HepG2 (cell line): ENCODE measurements at regions not wholly inside any gene's neighbourhood (a gene's known extent, or its start where the extent isn't known, plus 50 kb on each side); places are given as distances from the start of the nearest gene placed in this dataset.

Experiments
- AHR ChIP-seq: IDR thresholded peaks from 2 replicates; pipeline ENCODE4 v1.6.1; 2018; ENCODE audit warnings: missing genetic modification reagents, missing compliant biosample characterization
- ARNTL ChIP-seq: sonication (generic); formaldehyde crosslinking; IDR thresholded peaks from 2 replicates; pipeline ENCODE4 v1.4.0; 2020; ENCODE audit warnings: mild to moderate bottlenecking, missing genetic modification reagents
- DPF2 ChIP-seq: sonication (generic); formaldehyde crosslinking; IDR thresholded peaks from 2 replicates; pipeline ENCODE4 v1.4.0; 2020; ENCODE audit warnings: mild to moderate bottlenecking, low read depth, missing genetic modification reagents, borderline replicate concordance
- GZF1 ChIP-seq: sonication (generic); formaldehyde crosslinking; IDR thresholded peaks from 2 replicates; pipeline ENCODE4 v1.5.1; 2020; ENCODE audit warnings: mild to moderate bottlenecking, missing genetic modification reagents
- MIER2 ChIP-seq: IDR thresholded peaks from 2 replicates; pipeline ENCODE4 v1.6.1; 2016; ENCODE audit warnings: missing biosample characterization, missing genetic modification reagents
- MTF2 ChIP-seq: sonication (generic); formaldehyde crosslinking; IDR thresholded peaks from 2 replicates; pipeline ENCODE4 v1.5.0; 2020; ENCODE audit warnings: missing genetic modification reagents, borderline replicate concordance
- PHF20 ChIP-seq: sonication (generic); formaldehyde crosslinking; IDR thresholded peaks from 2 replicates; pipeline ENCODE4 v1.5.0; 2020; ENCODE audit warnings: mild to moderate bottlenecking, missing genetic modification reagents
- POLR2AphosphoS5 ChIP-seq: IDR thresholded peaks from 2 replicates; pipeline ENCODE4 v1.6.1; 2012; ENCODE audit warnings: low read depth, low read length
- ZFP62 ChIP-seq: sonication (generic); formaldehyde crosslinking; IDR thresholded peaks from 2 replicates; pipeline ENCODE4 v1.4.0; 2020; ENCODE audit warnings: missing genetic modification reagents
- ZNF33B ChIP-seq: sonication (generic); formaldehyde crosslinking; IDR thresholded peaks from 2 replicates; pipeline ENCODE4 v1.5.1; 2020; ENCODE audit warnings: mild to moderate bottlenecking, missing genetic modification reagents
- ZNF850 ChIP-seq: sonication (generic); formaldehyde crosslinking; conservative IDR thresholded peaks from 2 replicates; pipeline ENCODE4 v1.9.0; 2021; ENCODE audit warnings: mild to moderate bottlenecking, missing genetic modification reagents
- ZSCAN12 ChIP-seq: sonication (generic); formaldehyde crosslinking; IDR thresholded peaks from 2 replicates; pipeline ENCODE4 v1.9.0; 2021; ENCODE audit warnings: mild to moderate bottlenecking, missing genetic modification reagents
- TF ChIP-seq, protein P1 (sequence below): sonication (generic); formaldehyde crosslinking; IDR thresholded peaks from 2 replicates; pipeline ENCODE4 v1.4.0; 2020; ENCODE audit warnings: missing genetic modification reagents
- TF ChIP-seq, protein P2 (sequence below): sonication (generic); formaldehyde crosslinking; IDR thresholded peaks from 2 replicates; pipeline ENCODE4 v1.8.0; 2022; ENCODE audit warnings: low read depth, missing genetic modification reagents
- TF ChIP-seq, protein P3 (sequence below): sonication (generic); formaldehyde crosslinking; IDR thresholded peaks from 2 replicates; pipeline ENCODE4 v1.8.0; 2022; ENCODE audit warnings: missing genetic modification reagents, low read depth, mild to moderate bottlenecking, borderline replicate concordance
- TF ChIP-seq, protein P4 (sequence below): sonication (generic); formaldehyde crosslinking; IDR thresholded peaks from 2 replicates; pipeline ENCODE4 v1.8.0; 2022; ENCODE audit warnings: missing genetic modification reagents, mild to moderate bottlenecking, moderate library complexity, borderline replicate concordance
- TF ChIP-seq, protein P5 (sequence below): sonication (generic); formaldehyde crosslinking; IDR thresholded peaks from 2 replicates; pipeline ENCODE4 v1.5.0; 2020; ENCODE audit warnings: missing genetic modification reagents
- TF ChIP-seq, protein P6 (sequence below), 2 experiments: sonication (generic) in 1 of 2; formaldehyde crosslinking in 1 of 2; IDR thresholded peaks; 2 replicates each; pipeline versions ENCODE4 v1.4.0 to v1.6.1; 2016 to 2020; ENCODE audit warnings: borderline replicate concordance in 1 of 2, low read depth in 1 of 2, mild to moderate bottlenecking in 1 of 2, missing genetic modification reagents in 1 of 2

DNA sequence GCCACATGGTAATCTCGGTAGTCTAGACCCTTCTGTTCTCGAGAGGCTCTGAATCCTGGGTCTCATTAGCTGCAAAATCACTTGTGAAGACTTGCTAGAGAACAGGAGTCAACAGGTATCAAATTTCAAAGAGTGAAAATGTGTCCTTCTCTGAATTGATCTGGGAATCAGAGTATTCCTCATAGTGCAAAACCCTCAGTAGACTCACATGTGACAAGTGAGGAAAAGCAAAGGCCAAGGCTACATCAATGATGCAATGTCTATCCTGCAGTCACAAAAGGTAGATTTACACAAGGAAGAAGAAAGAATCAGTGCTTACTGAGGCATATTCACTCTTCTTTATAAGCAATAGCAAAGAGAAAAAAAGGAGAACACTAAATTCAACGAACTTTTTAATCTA lies 1220.0 kb upstream of the GJE1 start (continued):
- TF ChIP-seq, protein P1, sequence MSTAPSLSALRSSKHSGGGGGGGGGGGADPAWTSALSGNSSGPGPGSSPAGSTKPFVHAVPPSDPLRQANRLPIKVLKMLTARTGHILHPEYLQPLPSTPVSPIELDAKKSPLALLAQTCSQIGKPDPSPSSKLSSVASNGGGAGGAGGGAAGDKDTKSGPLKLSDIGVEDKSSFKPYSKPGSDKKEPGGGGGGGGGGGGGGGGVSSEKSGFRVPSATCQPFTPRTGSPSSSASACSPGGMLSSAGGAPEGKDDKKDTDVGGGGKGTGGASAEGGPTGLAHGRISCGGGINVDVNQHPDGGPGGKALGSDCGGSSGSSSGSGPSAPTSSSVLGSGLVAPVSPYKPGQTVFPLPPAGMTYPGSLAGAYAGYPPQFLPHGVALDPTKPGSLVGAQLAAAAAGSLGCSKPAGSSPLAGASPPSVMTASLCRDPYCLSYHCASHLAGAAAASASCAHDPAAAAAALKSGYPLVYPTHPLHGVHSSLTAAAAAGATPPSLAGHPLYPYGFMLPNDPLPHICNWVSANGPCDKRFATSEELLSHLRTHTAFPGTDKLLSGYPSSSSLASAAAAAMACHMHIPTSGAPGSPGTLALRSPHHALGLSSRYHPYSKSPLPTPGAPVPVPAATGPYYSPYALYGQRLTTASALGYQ (CRISPR knock-in tag): no peak
- TF ChIP-seq PHF20 (CRISPR knock-in tag): no peak
- no peak for TF ChIP-seq ZSCAN12 (CRISPR knock-in tag)
- TF ChIP-seq, protein P2, sequence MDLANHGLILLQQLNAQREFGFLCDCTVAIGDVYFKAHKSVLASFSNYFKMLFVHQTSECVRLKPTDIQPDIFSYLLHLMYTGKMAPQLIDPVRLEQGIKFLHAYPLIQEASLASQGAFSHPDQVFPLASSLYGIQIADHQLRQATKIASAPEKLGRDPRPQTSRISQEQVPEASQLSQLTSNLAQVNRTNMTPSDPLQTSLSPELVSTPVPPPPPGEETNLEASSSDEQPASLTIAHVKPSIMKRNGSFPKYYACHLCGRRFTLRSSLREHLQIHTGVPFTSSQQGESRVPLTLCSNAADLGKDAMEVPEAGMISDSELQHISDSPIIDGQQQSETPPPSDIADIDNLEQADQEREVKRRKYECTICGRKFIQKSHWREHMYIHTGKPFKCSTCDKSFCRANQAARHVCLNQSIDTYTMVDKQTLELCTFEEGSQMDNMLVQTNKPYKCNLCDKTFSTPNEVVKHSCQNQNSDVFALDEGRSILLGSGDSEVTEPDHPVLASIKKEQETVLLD (CRISPR knock-in tag): no peak
- no peak for TF ChIP-seq ZNF33B
- TF ChIP-seq ARNTL (CRISPR knock-in tag): 0 out of 2 replicates have a peak, but pooled peaks have one; percentile 62
- TF ChIP-seq, protein P3, sequence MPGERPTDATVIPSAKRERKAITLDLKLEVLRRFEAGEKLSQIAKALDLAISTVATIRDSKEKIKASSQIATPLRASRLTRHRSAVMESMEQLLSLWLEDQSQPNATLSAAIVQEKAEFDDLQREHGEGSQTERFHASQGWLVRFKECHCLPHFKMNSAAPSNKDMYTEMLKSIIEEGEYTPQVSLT (CRISPR knock-in tag): no peak
- TF ChIP-seq, protein P4, sequence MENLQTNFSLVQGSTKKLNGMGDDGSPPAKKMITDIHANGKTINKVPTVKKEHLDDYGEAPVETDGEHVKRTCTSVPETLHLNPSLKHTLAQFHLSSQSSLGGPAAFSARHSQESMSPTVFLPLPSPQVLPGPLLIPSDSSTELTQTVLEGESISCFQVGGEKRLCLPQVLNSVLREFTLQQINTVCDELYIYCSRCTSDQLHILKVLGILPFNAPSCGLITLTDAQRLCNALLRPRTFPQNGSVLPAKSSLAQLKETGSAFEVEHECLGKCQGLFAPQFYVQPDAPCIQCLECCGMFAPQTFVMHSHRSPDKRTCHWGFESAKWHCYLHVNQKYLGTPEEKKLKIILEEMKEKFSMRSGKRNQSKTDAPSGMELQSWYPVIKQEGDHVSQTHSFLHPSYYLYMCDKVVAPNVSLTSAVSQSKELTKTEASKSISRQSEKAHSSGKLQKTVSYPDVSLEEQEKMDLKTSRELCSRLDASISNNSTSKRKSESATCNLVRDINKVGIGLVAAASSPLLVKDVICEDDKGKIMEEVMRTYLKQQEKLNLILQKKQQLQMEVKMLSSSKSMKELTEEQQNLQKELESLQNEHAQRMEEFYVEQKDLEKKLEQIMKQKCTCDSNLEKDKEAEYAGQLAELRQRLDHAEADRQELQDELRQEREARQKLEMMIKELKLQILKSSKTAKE (CRISPR knock-in tag): no peak
- TF ChIP-seq POLR2AphosphoS5: no peak
- no peak for TF ChIP-seq MTF2 (CRISPR knock-in tag)
- TF ChIP-seq ZFP62: no peak
- TF ChIP-seq, protein P5, sequence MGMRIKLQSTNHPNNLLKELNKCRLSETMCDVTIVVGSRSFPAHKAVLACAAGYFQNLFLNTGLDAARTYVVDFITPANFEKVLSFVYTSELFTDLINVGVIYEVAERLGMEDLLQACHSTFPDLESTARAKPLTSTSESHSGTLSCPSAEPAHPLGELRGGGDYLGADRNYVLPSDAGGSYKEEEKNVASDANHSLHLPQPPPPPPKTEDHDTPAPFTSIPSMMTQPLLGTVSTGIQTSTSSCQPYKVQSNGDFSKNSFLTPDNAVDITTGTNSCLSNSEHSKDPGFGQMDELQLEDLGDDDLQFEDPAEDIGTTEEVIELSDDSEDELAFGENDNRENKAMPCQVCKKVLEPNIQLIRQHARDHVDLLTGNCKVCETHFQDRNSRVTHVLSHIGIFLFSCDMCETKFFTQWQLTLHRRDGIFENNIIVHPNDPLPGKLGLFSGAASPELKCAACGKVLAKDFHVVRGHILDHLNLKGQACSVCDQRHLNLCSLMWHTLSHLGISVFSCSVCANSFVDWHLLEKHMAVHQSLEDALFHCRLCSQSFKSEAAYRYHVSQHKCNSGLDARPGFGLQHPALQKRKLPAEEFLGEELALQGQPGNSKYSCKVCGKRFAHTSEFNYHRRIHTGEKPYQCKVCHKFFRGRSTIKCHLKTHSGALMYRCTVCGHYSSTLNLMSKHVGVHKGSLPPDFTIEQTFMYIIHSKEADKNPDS (CRISPR knock-in tag): no peak
- TF ChIP-seq, protein P6, sequence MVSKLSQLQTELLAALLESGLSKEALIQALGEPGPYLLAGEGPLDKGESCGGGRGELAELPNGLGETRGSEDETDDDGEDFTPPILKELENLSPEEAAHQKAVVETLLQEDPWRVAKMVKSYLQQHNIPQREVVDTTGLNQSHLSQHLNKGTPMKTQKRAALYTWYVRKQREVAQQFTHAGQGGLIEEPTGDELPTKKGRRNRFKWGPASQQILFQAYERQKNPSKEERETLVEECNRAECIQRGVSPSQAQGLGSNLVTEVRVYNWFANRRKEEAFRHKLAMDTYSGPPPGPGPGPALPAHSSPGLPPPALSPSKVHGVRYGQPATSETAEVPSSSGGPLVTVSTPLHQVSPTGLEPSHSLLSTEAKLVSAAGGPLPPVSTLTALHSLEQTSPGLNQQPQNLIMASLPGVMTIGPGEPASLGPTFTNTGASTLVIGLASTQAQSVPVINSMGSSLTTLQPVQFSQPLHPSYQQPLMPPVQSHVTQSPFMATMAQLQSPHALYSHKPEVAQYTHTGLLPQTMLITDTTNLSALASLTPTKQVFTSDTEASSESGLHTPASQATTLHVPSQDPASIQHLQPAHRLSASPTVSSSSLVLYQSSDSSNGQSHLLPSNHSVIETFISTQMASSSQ (IDR thresholded peaks at IDR 0.05; ENCODE audit: low read depth): no peak
- TF ChIP-seq, protein P6 (CRISPR knock-in tag; IDR thresholded peaks at IDR 0.05; ENCODE audit: borderline replicate concordance): no peak
- no peak for TF ChIP-seq GZF1 (CRISPR knock-in tag)
- TF ChIP-seq AHR (CRISPR knock-in tag): no peak
- TF ChIP-seq ZNF850 (CRISPR knock-in tag): no peak
- TF ChIP-seq MIER2 (CRISPR knock-in tag): no peak
- no peak for TF ChIP-seq DPF2 (CRISPR knock-in tag)
